K562 (cell line): ENCODE measurements at regions not wholly inside any gene's neighbourhood (a gene's known extent, or its start where the extent isn't known, plus 50 kb on each side); places are given as distances from the start of the nearest gene placed in this dataset.

ENCODE experiments used
- ATAC-seq: fragments of 200-7000 bp; cut with Tn5 transposase; 3 replicates; pipeline ENCODE4 v1.9.1; 2020; ENCODE audit warnings: moderate library complexity
- BruUV-seq: library from RNA; stranded (reverse); fragments of 400-500 nt; replicated peaks from 2 replicates; lab custom pipeline; 2021; lab: Mats Ljungman, UMichigan
- CTCF ChIA-PET: fragments of 300-600 bp; formaldehyde crosslinking; extraction: SDS; loops from one replicate; lab custom pipeline; 2021; ENCODE audit warnings: low intra/inter-chr PET ratio; lab: Yijun Ruan, JAX
- POLR2A ChIA-PET: fragments of 300-600, 350-650 bp; sonication (Branson Sonifier 250); formaldehyde crosslinking; extraction: SDS; loops from one replicate; lab custom pipeline; 2021; ENCODE audit warnings: antibody characterized with exemption, inconsistent platforms; lab: Yijun Ruan, JAX
- DNase-seq, 4 experiments: peaks; one replicate each; pipeline versions ENCODE4 v3.0.0 to v3.0.0-alpha.2; 2011 to 2018; ENCODE audit warnings: low spot score in 3 of 4, mixed read lengths in 3 of 4; ENCODE audit errors: extremely low read depth in 1 of 4
- FAIRE-seq: peaks from 2 replicates; lab custom pipeline; 2011; peaks lifted over from hg19 to GRCh38; lab: Jason Lieb, UNC
- H2AFZ ChIP-seq: 2 replicates; pipeline ENCODE4 v1.6.0; 2011; ENCODE audit warnings: low read depth, low read length, control low read depth, inconsistent platforms
- H3K27ac ChIP-seq: fragments of 200-600 bp; 3 replicates; pipeline ENCODE4 v1.8.0; 2011; ENCODE audit warnings: low read depth, mild to moderate bottlenecking, control low read depth, inconsistent platforms, low read length, moderate library complexity, mixed read lengths; ENCODE audit errors: extremely low read depth
- H3K27me3 ChIP-seq, 2 experiments: fragments of 300-600 bp in 1 of 2; 2 replicates in 1 of 2; 3 replicates in 1 of 2; pipeline versions ENCODE4 v1.6.0 to v1.8.0; 2011; ENCODE audit warnings: inconsistent platforms in 2 of 2, low read length in 2 of 2, mild to moderate bottlenecking in 1 of 2, mixed read lengths in 1 of 2, moderate library complexity in 1 of 2; ENCODE audit not compliant: control insufficient read depth in 2 of 2, insufficient read depth in 2 of 2
- H3K36me3 ChIP-seq: fragments of 300-600 bp; 3 replicates; pipeline ENCODE4 v1.8.0; 2011; ENCODE audit warnings: mild to moderate bottlenecking, low read length, inconsistent platforms; ENCODE audit not compliant: control insufficient read depth, insufficient read depth
- H3K4me1 ChIP-seq, 2 experiments: fragments of 200-600 bp in 1 of 2; replicated peaks in 1 of 2; 2 replicates in 1 of 2; 3 replicates in 1 of 2; pipeline versions ENCODE4 v1.5.1 to v1.8.0; 2011; ENCODE audit warnings: inconsistent platforms in 2 of 2, low read length in 2 of 2, mild to moderate bottlenecking in 1 of 2, mixed read lengths in 1 of 2, moderate library complexity in 1 of 2; ENCODE audit not compliant: control insufficient read depth in 2 of 2, insufficient read depth in 2 of 2
- H3K4me2 ChIP-seq: 2 replicates; pipeline ENCODE4 v1.6.1; 2011; ENCODE audit warnings: low read length, control low read depth, inconsistent platforms, mixed read lengths; ENCODE audit not compliant: insufficient read depth
- H3K4me3 ChIP-seq: fragments of 200-600 bp; sonication (generic), shearing (Covaris generic); 2 replicates; pipeline ENCODE4 v1.5.1; 2016; ENCODE audit warnings: control low read depth, inconsistent platforms
- H3K79me2 ChIP-seq: fragments of 200-600 bp; 3 replicates; pipeline ENCODE4 v1.8.0; 2011; ENCODE audit warnings: low read length, inconsistent platforms; ENCODE audit not compliant: control insufficient read depth, insufficient read depth
- H3K9ac ChIP-seq, 2 experiments: 2 replicates each; pipeline versions ENCODE4 v1.6.0 to v1.6.1; 2011; ENCODE audit warnings: low read depth in 2 of 2, low read length in 2 of 2, control low read depth in 1 of 2, inconsistent platforms in 1 of 2, mild to moderate bottlenecking in 1 of 2, mixed read lengths in 1 of 2; ENCODE audit not compliant: insufficient read depth in 1 of 2
- H3K9me1 ChIP-seq: one replicate; pipeline ENCODE4 v1.6.0; 2011; ENCODE audit warnings: inconsistent platforms, mild to moderate bottlenecking, low read length, moderate library complexity; ENCODE audit not compliant: control insufficient read depth, insufficient read depth
- H3K9me3 ChIP-seq: replicated peaks from 2 replicates; pipeline ENCODE4 v1.5.1; 2011; ENCODE audit warnings: low read depth, low read length, inconsistent platforms; ENCODE audit not compliant: control insufficient read depth, insufficient read depth
- H4K20me1 ChIP-seq: replicated peaks from 2 replicates; pipeline ENCODE4 v1.6.1; 2011; ENCODE audit warnings: low read length, inconsistent platforms, mixed read lengths; ENCODE audit not compliant: control insufficient read depth, insufficient read depth
- GATA2 ChIP-seq: sonication (generic); formaldehyde crosslinking; IDR thresholded peaks from 2 replicates; pipeline ENCODE4 v1.4.0; 2020; ENCODE audit warnings: mild to moderate bottlenecking, missing genetic modification reagents
- MTF1 ChIP-seq: fragments of 250-450 bp; sonication (Bioruptor Pico); IDR thresholded peaks from 2 replicates; pipeline ENCODE4 v1.9.0; 2021; ENCODE audit warnings: moderate library complexity, mild to moderate bottlenecking, inconsistent platforms, borderline replicate concordance
- PCBP1 ChIP-seq: fragments of 200-400 bp; formaldehyde crosslinking; IDR thresholded peaks from 2 replicates; pipeline ENCODE4 v1.6.1; 2018; ENCODE audit warnings: mild to moderate bottlenecking, low read depth, low read length; ENCODE audit not compliant: poor library complexity, severe bottlenecking
- ZNF778 ChIP-seq: fragments of 450-650 bp; formaldehyde crosslinking; IDR thresholded peaks from 2 replicates; pipeline ENCODE4 v1.4.0; 2020; ENCODE audit warnings: mild to moderate bottlenecking, moderate library complexity
- WGBS: fragments of 100-300 bp; shearing (Covaris generic); methylation state at CpG from one replicate; pipeline ENCODE4 v1.1.6; 2016; ENCODE audit warnings: low coverage, mixed read lengths; ENCODE audit not compliant: insufficient coverage; ENCODE audit errors: missing lambda C conversion rate; 5-methylcytosine and 5-hydroxymethylcytosine counted together
- in situ Hi-C: fragments of 300-500 bp; cut with MboI; formaldehyde crosslinking; loops from 4 replicates; pipeline ENCODE4 v1.15.0; 2018; ENCODE audit warnings: inconsistent platforms, mixed read lengths
- intact Hi-C: fragments of 100-400 bp; cut with micrococcal nuclease; formaldehyde crosslinking; loops from 2 replicates; pipeline ENCODE4 v1.14.2; 2022

DNA sequence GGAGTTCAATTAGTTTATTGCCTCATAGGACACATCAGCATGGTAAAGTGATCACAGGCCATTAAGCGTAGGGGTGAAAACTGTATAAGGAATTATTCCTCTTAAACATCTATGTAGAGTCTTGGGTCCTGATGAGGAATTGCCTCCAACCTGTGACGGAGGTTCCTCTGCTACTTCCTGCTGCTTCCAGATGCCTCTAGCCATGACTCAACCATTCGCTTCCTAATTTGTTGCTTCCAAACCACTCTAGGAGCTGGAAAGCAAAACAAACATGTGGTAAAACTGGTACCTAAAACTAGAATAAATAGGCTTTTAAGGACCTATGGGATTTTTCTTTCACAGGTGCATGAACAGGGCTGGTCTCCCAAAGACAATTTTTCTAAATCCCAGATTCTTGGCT is 253.8 kb downstream of the KLF12 start:
- TF ChIP-seq GATA2 (CRISPR knock-in tag): no peak
- no peak for TF ChIP-seq MTF1 (CRISPR knock-in tag)
- TF ChIP-seq ZNF778 (CRISPR knock-in tag): no peak
- in situ Hi-C loops: no loop called here
- intact Hi-C loops: no loop called here
- Histone ChIP-seq H3K4me2 (no peak overlapping the region), H4K20me1 (no peaks in the 10 kb centered on the region), H3K9me1 (no peaks in the 10 kb centered on the region), H3K9ac (no peak overlapping the region), H3K79me2 (no peaks in the 10 kb centered on the region), H3K27me3 (no peaks in the 10 kb centered on the region), H3K27ac (no peak overlapping the region), H2AFZ (no peak overlapping the region), H3K4me3 (no peak overlapping the region), H3K36me3 (no peaks in the 10 kb centered on the region), H3K4me1 (no peaks in the 10 kb centered on the region), H3K9me3 (no peaks in the 10 kb centered on the region)
- DNase-seq (no peak), FAIRE-seq (no peak), ATAC-seq (no peak)
- 9% methylated on average over 3 of the region's 3 CpGs for WGBS
- CTCF ChIA-PET: no interaction called here
- POLR2A ChIA-PET: no interaction called here
- no TSS peak for BruUV-seq

DNA sequence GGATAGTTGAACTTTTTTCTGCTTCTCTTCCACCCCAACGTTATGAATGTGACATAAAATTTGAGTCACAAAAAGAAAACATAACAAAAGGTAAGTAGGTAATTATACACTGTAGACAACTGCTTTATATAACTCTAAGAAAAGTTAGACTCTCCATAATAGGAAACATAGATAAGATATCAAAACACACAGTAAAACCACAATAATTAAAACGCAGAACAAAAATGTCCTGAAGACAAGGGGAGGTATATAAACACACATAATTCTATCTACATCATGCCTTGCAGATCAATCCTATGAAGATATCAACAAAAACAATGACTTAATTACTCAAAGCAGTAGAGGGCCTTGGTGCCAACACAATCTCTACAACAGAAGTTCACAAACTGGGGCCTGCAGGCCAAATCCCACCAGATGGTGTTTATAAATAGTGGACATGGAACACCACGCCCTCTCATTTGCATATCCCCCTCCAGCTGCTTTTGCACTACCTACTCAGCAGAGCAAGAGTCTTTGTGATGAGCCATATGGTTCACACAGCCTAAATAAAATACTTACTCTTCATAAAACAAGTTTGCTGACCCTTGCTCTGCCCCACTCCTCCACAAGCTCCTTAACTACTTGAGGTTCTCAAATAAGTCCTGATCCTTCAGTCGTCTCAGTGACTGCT is 254.7 kb downstream of the KLF12 start:
- intact Hi-C loops (no loop called here), in situ Hi-C loops (no loop called here)
- Histone ChIP-seq H4K20me1 (no peaks in the 10 kb centered on the region), H3K27ac (no peak overlapping the region), H3K9me1 (no peaks in the 10 kb centered on the region), H3K79me2 (no peaks in the 10 kb centered on the region), H3K9me3 (no peaks in the 10 kb centered on the region), H2AFZ (no peak overlapping the region), H3K27me3 (no peaks in the 10 kb centered on the region), H3K4me2 (no peak overlapping the region), H3K9ac (no peak overlapping the region), H3K4me1 (no peaks in the 10 kb centered on the region), H3K4me3 (no peak overlapping the region), H3K36me3 (no peaks in the 10 kb centered on the region)
- 0% methylated on average over 3 of the region's 4 CpGs for whole genome bisulfite sequencing
- no TSS peak for BruUV-seq
- CTCF ChIA-PET: no interaction called here
- no peak for TF ChIP-seq PCBP1
- no peak for DNase-seq
- POLR2A ChIA-PET: no interaction called here
- no peak for ATAC-seq
- no peak for FAIRE-seq
